ENCODE measurements at regions not wholly inside any gene's neighbourhood (a gene's known extent, or its start where the extent isn't known, plus 50 kb on each side); places are given as distances from the start of the nearest gene placed in this dataset.

DNA sequence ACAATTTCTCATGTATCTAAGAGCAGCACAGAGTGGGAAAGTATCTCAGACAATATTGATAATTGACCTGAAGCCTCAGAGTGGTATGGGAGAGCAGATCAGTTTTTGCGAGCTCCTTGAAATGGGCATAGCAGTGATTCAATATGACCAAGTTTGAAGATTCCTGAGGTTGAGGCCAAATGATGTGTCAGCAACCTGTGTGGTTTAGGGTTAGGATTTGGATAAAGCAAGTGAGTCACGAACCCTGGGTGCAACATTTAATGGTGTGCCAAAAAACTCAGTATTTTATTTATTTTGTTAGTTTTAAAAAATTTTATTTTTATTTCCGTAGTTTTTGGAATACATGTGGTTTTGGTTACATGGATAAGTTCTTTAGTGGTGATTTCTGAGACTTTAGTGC, 92.5 kb upstream of the C21orf91 start:
- intact Hi-C loops (cut with DNase I, micrococcal nuclease): no loop called here
- ATAC-seq (no peak), DNase-seq (no peak)
- H3K4me3 ChIP-seq: no peak overlapping the region
- H3K9me3 ChIP-seq: no peaks in the 10 kb centered on the region
- H3K4me1 ChIP-seq (ENCODE audit: low read depth): no peaks in the 10 kb centered on the region
- H3K36me3 ChIP-seq (ENCODE audit: low read depth): no peaks in the 10 kb centered on the region
- TF ChIP-seq, protein P1, sequence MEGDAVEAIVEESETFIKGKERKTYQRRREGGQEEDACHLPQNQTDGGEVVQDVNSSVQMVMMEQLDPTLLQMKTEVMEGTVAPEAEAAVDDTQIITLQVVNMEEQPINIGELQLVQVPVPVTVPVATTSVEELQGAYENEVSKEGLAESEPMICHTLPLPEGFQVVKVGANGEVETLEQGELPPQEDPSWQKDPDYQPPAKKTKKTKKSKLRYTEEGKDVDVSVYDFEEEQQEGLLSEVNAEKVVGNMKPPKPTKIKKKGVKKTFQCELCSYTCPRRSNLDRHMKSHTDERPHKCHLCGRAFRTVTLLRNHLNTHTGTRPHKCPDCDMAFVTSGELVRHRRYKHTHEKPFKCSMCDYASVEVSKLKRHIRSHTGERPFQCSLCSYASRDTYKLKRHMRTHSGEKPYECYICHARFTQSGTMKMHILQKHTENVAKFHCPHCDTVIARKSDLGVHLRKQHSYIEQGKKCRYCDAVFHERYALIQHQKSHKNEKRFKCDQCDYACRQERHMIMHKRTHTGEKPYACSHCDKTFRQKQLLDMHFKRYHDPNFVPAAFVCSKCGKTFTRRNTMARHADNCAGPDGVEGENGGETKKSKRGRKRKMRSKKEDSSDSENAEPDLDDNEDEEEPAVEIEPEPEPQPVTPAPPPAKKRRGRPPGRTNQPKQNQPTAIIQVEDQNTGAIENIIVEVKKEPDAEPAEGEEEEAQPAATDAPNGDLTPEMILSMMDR (IDR thresholded peaks at IDR 0.05): no peak

DNA sequence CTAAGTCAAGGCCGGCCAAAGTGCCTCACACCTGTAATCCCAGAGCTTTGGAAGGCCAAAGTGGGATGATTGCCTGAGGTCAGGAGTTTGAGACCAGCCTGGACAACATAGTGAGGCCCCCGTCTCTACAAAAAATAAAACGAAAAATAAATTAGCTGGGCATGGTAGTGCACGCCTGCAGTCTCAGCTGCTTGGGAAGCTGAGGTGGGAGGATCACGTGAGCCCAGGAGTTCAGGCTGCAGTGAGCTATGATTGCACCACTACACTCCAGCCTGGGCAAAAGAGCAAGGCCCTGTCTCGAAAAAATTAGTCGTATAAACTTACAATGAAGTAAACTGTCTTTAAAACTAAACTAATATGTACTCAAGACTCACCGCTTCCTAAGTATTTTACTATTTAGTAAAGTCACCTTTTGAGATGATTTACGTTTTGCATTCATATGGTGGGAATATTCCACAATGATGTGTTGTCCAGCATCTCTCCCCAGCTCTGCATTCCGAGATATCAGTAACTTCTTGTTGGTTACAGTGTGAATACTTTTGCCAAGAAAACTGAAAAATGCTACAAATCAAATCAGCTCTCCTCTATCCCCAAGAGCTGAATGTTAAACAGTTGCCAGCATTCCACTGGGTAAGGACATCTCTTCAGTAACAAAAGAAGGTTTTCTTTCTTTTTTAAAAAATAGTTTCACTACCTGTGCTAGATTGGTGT, 84.9 kb upstream of the C21orf91 start:
- H3K4me1 ChIP-seq (ENCODE audit: low read depth): no peaks in the 10 kb centered on the region
- TF ChIP-seq, protein P1 (IDR thresholded peaks at IDR 0.05): no peak
- no peaks in the 10 kb centered on the region for H3K36me3 ChIP-seq (ENCODE audit: low read depth)
- no peaks in the 10 kb centered on the region for H3K9me3 ChIP-seq
- ATAC-seq (no peak), DNase-seq (no peak)
- intact Hi-C loops (cut with DNase I, micrococcal nuclease): loop anchor here in 1 of 2 donors (10.0 kb wide), 1 partner anchor 219 kb away; no protein-coding TSS in a partner anchor
- no peak overlapping the region for H3K4me3 ChIP-seq

DNA sequence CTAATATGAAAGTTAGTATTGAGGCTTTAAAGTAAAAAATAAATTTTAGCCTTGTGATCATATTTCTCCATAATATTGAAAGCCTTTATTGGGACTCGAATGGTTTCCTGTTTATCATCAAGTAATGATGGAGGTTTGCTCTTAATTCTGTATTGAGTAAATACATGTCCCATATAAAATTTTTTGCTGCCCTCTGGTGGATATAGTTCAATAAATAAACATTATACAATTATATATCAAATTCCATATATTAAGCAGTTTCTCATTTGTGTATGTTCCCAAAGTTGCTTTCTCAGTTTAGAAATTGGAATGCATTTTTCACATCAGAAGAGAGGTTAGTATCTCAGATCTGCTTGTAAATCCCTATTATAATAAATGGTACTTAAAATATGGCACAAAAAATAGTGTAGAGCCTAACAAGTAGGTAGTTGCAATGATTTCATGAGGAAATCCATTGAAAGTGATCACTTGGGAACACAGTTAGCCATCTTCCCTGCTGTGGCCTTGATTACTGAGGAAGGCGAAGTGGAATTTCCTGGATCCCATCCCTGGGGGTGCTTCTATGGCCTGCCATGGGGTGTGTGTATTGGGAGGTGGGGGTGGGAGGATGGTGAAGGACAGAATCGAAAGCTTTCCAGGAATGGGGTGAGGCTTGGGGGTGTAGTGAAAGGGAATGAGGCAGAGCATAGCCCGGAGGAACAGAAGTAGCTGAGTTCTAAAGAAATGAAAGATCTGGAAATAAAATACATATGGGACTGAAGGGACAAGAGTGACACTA, 84.1 kb upstream of the C21orf91 start:
- no peaks in the 10 kb centered on the region for H3K9me3 ChIP-seq
- DNase-seq (no peak), ATAC-seq (no peak)
- H3K4me3 ChIP-seq: no peak overlapping the region
- no peaks in the 10 kb centered on the region for H3K36me3 ChIP-seq (ENCODE audit: low read depth)
- H3K4me1 ChIP-seq (ENCODE audit: low read depth): no peaks in the 10 kb centered on the region
- TF ChIP-seq, protein P1 (IDR thresholded peaks at IDR 0.05): no peak
- intact Hi-C loops (cut with DNase I, micrococcal nuclease): loop anchor here in 1 of 2 donors (10.0 kb wide), 1 partner anchor 218 kb away; no protein-coding TSS in a partner anchor

DNA sequence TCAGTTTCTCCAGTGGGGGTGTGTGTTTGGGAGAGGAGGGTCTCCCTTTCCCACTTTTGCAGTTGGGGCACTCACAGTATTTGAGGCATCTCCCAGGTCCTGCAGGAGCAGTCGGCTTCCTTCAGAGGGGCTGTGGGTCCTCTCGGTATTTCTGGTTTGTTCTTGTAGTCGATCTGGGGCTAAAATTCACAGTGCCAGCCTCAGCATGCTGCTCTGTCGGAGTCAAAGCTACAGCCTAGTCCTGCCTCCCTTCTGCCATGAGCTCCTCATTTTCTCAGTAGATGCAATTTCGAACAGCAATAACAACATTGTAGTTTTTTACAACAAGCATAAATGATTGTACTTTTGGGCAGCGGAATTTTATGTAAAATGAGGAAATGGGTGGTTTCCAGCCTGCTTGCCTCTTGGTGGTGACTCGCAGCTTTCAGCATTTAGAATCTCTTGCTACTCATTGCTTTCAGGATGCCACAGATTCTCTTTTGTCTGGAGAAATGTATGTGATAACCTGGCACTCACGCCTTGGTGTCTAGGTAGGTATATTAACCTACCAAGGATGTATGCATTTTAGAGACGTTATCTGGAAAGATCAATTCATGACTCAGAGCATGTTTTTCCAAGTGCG, 82.4 kb upstream of the C21orf91 start:
- no peaks in the 10 kb centered on the region for H3K4me1 ChIP-seq (ENCODE audit: low read depth)
- no peaks in the 10 kb centered on the region for H3K36me3 ChIP-seq (ENCODE audit: low read depth)
- no peak overlapping the region for H3K4me3 ChIP-seq
- ATAC-seq (no peak), DNase-seq (no peak)
- no peaks in the 10 kb centered on the region for H3K9me3 ChIP-seq
- intact Hi-C loops (cut with DNase I, micrococcal nuclease): loop anchor here in 1 of 2 donors (10.0 kb wide), 1 partner anchor 217 kb away; no protein-coding TSS in a partner anchor
- TF ChIP-seq, protein P1 (IDR thresholded peaks at IDR 0.05): no peak

DNA sequence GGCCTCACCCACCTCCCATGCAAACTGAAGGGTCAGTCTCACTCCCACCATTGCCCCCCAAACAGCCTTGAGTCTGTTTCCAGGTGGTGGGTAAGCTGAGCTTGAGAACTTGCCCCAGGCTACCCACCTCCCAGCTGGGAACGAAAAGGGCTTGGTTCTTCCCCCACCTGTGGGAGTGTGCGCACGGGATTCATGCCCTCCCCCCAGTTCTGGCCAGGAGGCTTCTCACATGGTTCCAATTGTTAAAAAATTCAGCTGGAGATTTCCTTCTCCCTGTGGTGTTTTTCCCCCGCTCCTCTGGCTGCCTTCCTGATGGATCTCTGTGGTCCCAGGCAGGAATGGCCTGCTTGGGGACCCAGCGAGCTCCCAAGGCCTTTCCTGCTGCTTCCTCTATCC, 81.8 kb upstream of the C21orf91 start:
- H3K4me1 ChIP-seq (ENCODE audit: low read depth): no peaks in the 10 kb centered on the region
- TF ChIP-seq, protein P1 (IDR thresholded peaks at IDR 0.05): no peak
- no peak for DNase-seq
- no peaks in the 10 kb centered on the region for H3K36me3 ChIP-seq (ENCODE audit: low read depth)
- no peak overlapping the region for H3K4me3 ChIP-seq
- intact Hi-C loops (cut with DNase I, micrococcal nuclease): loop anchor here in 1 of 2 donors (10.0 kb wide), 1 partner anchor 216 kb away; no protein-coding TSS in a partner anchor
- no peaks in the 10 kb centered on the region for H3K9me3 ChIP-seq
- no peak for ATAC-seq
